Transverse colon (tissue), 4 donors: ENCODE measurements at regions not wholly inside any gene's neighbourhood (a gene's known extent, or its start where the extent isn't known, plus 50 kb on each side); places are given as distances from the start of the nearest gene placed in this dataset.

Source experiments
- POLR2A ChIP-seq: fragments of 450-650 bp; IDR thresholded peaks from one replicate; pipeline ENCODE4 v1.6.1; 2016; ENCODE audit warnings: antibody characterized with exemption, mild to moderate bottlenecking, moderate library complexity
- POLR2AphosphoS5 ChIP-seq, 3 donors: sonication (generic); formaldehyde crosslinking; IDR thresholded peaks; one replicate each; pipeline ENCODE4 v1.6.1; 2016; ENCODE audit warnings: antibody characterized with exemption in 3 of 3
- TF ChIP-seq, protein P1 (sequence below), 5 experiments: fragments of 200-600 bp in 3 of 5; fragments of 450-650 bp in 2 of 5; sonication (generic) in 3 of 5; IDR thresholded peaks; 1 replicate in 2 of 5; 2 replicates in 3 of 5; pipeline ENCODE4 v1.5.1; 2016 to 2017; ENCODE audit warnings: antibody characterized with exemption in 5 of 5, inconsistent platforms in 3 of 5, mild to moderate bottlenecking in 2 of 5, moderate library complexity in 1 of 5

DNA sequence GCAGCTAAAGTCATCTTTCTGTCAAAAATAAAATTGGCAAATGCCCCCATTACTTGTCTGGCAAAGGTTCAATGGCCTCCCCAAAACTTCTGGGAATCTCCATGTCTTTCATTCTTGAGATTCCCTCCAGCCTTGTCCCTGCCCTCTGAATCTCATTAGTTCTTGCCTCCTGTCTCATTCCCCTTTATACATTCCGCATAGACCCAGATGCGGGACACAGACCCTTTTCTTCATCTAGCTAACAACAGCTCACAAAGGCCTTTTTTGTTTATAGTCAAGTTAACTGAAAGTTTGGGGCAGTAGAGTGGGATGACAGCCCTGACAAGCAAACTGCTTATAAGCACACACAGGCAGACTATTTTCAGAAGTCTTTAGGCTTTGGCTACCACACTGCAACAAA lies 306.1 kb upstream of the FAM241A start:
- TF ChIP-seq POLR2AphosphoS5 (IDR thresholded peaks at IDR 0.05) (no peak), POLR2A (no peak)
- TF ChIP-seq, protein P1, sequence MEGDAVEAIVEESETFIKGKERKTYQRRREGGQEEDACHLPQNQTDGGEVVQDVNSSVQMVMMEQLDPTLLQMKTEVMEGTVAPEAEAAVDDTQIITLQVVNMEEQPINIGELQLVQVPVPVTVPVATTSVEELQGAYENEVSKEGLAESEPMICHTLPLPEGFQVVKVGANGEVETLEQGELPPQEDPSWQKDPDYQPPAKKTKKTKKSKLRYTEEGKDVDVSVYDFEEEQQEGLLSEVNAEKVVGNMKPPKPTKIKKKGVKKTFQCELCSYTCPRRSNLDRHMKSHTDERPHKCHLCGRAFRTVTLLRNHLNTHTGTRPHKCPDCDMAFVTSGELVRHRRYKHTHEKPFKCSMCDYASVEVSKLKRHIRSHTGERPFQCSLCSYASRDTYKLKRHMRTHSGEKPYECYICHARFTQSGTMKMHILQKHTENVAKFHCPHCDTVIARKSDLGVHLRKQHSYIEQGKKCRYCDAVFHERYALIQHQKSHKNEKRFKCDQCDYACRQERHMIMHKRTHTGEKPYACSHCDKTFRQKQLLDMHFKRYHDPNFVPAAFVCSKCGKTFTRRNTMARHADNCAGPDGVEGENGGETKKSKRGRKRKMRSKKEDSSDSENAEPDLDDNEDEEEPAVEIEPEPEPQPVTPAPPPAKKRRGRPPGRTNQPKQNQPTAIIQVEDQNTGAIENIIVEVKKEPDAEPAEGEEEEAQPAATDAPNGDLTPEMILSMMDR (IDR thresholded peaks at IDR 0.05), result no peak
